GM18505 (cell line): ENCODE measurements at regions not wholly inside any gene's neighbourhood (a gene's known extent, or its start where the extent isn't known, plus 50 kb on each side); places are given as distances from the start of the nearest gene placed in this dataset.

Experiments
- ATAC-seq: cut with Tn5 transposase; IDR thresholded peaks from one replicate; pipeline ENCODE4 v1.9.1; 2021; ENCODE audit not compliant: unreplicated experiment
- POLR2A ChIP-seq: IDR thresholded peaks from 4 replicates; pipeline ENCODE4 v1.6.1; 2011; ENCODE audit warnings: borderline replicate concordance; ENCODE audit not compliant: insufficient read depth, insufficient read length; ENCODE audit errors: extremely low read depth

- ATAC-seq, result no peak
Observed at GRCh38 chr7:97466999-97467740, 264.7 kb upstream of the TAC1 start.

GRCh38 chr7:97468493-97468892, 263.4 kb upstream of the TAC1 start:
- ATAC-seq, result no peak
- no peak for TF ChIP-seq POLR2A

More at GRCh38 chr7:97466999-97467740, 264.7 kb upstream of the TAC1 start:
- TF ChIP-seq POLR2A, result no peak

- no peak for ATAC-seq
- TF ChIP-seq POLR2A, result no peak
Observed at GRCh38 chr7:97470726-97471125, 261.2 kb upstream of the TAC1 start.

GRCh38 chr7:97471491-97471890, 260.4 kb upstream of the TAC1 start:
- TF ChIP-seq POLR2A, result no peak
- ATAC-seq, result no peak

GRCh38 chr7:97479740-97480290, 252.1 kb upstream of the TAC1 start:
- TF ChIP-seq POLR2A, result no peak
- no peak for ATAC-seq

- TF ChIP-seq POLR2A, result no peak
- no peak for ATAC-seq
Observed at GRCh38 chr7:97480772-97481390, 251.0 kb upstream of the TAC1 start.

- ATAC-seq, result no peak
- TF ChIP-seq POLR2A, result no peak
Observed at GRCh38 chr7:97495487-97495886, 236.4 kb upstream of the TAC1 start.

- TF ChIP-seq POLR2A, result no peak
- ATAC-seq, result no peak
Observed at GRCh38 chr7:97499204-97499603, 232.7 kb upstream of the TAC1 start.

- no peak for TF ChIP-seq POLR2A
- no peak for ATAC-seq
Observed at GRCh38 chr7:97503367-97504094, 228.4 kb upstream of the TAC1 start.

- ATAC-seq, result no peak
- TF ChIP-seq POLR2A, result no peak
Observed at GRCh38 chr7:97506728-97507127, 225.2 kb upstream of the TAC1 start.

GRCh38 chr7:97512441-97513207, 219.3 kb upstream of the TAC1 start:
- no peak for ATAC-seq
- no peak for TF ChIP-seq POLR2A

GRCh38 chr7:97513326-97513725, 218.6 kb upstream of the TAC1 start:
- ATAC-seq, result peak; percentile 80
- TF ChIP-seq POLR2A, result no peak

GRCh38 chr7:97541188-97541587, 190.7 kb upstream of the TAC1 start:
- no peak for ATAC-seq
- no peak for TF ChIP-seq POLR2A
